ENCODE measurements at regions not wholly inside any gene's neighbourhood (a gene's known extent, or its start where the extent isn't known, plus 50 kb on each side); places are given as distances from the start of the nearest gene placed in this dataset.

- H3K4me1 ChIP-seq (replicated peaks in 1 of 2): no peaks in the 10 kb centered on the region
These were observed 468.0 kb upstream of the TBL1XR1 start for GRCh38 chr3:177665122-177665808.

GRCh38 chr3:177672252-177672911 is 475.1 kb upstream of the TBL1XR1 start:
- TF ChIP-seq POLR2A (IDR thresholded peaks at IDR 0.05) (no peak), CTCF (IDR thresholded peaks at IDR 0.05) (no peak)

More at GRCh38 chr3:177665122-177665808, 468.0 kb upstream of the TBL1XR1 start:
- DNase-seq: no peak
- Histone ChIP-seq H3K9me3 (replicated peaks in 1 of 3) (no peaks in the 10 kb centered on the region), H3K36me3 (replicated peaks in 1 of 2) (no peaks in the 10 kb centered on the region), H3K4me3 (no peak overlapping the region), H3K27me3 (no peaks in the 10 kb centered on the region), H3K27ac (no peak overlapping the region)
- intact Hi-C loops (cut with DNase I): no loop called here
- TF ChIP-seq CTCF (IDR thresholded peaks at IDR 0.05) (no peak), POLR2A (IDR thresholded peaks at IDR 0.05) (no peak)
- WGBS, 4 donors: 95 to 97% (median 96%) methylated on average over 8 to 9 of the region's 9 CpGs

GRCh38 chr3:177673112-177673914 is 476.0 kb upstream of the TBL1XR1 start:
- intact Hi-C loops (cut with DNase I): no loop called here
- peak overlapping the region; percentile 27 to 79 (median 62) for H3K27ac ChIP-seq
- H3K4me1 ChIP-seq (replicated peaks in 1 of 2): peaks cover 13 to 31% of the 10 kb centered on the region in 2 donors
- no peaks in the 10 kb centered on the region for H3K36me3 ChIP-seq (replicated peaks in 1 of 2)
- H3K9me3 ChIP-seq (replicated peaks in 1 of 3): no peaks in the 10 kb centered on the region
- DNase-seq: peak; percentile 43 to 72 (median 52)
- WGBS, 4 donors: 24 to 35% (median 29%) methylated on average over 4 of the region's 4 CpGs
- H3K27me3 ChIP-seq: no peaks in the 10 kb centered on the region
- TF ChIP-seq POLR2A (IDR thresholded peaks at IDR 0.05): no peak
- TF ChIP-seq CTCF (IDR thresholded peaks at IDR 0.05): no peak
- no peak overlapping the region for H3K4me3 ChIP-seq

More at GRCh38 chr3:177672252-177672911, 475.1 kb upstream of the TBL1XR1 start:
- no peak overlapping the region for H3K4me3 ChIP-seq
- no peaks in the 10 kb centered on the region for H3K27me3 ChIP-seq
- no peaks in the 10 kb centered on the region for H3K9me3 ChIP-seq (replicated peaks in 1 of 3)
- 86 to 93% (median 89%) methylated on average over 10 of the region's 10 CpGs for WGBS, 4 donors
- no peaks in the 10 kb centered on the region for H3K36me3 ChIP-seq (replicated peaks in 1 of 2)
- H3K4me1 ChIP-seq (replicated peaks in 1 of 2): peaks cover 13 to 31% of the 10 kb centered on the region in 2 donors
- peak overlapping the region in 1 of 5 donors; percentile 77 for H3K27ac ChIP-seq
- DNase-seq: no peak
- intact Hi-C loops (cut with DNase I): no loop called here

GRCh38 chr3:177674186-177674585 is 476.9 kb upstream of the TBL1XR1 start:
- H3K36me3 ChIP-seq (replicated peaks in 1 of 2): no peaks in the 10 kb centered on the region
- intact Hi-C loops (cut with DNase I): no loop called here
- no peak overlapping the region for H3K4me3 ChIP-seq
- WGBS, 4 donors: 96 to 98% (median 96%) methylated on average over 3 of the region's 3 CpGs
- H3K27me3 ChIP-seq: no peaks in the 10 kb centered on the region
- DNase-seq: no peak
- TF ChIP-seq POLR2A (IDR thresholded peaks at IDR 0.05) (no peak), CTCF (IDR thresholded peaks at IDR 0.05) (no peak)
- H3K9me3 ChIP-seq (replicated peaks in 1 of 3): no peaks in the 10 kb centered on the region
- peaks cover 13 to 35% of the 10 kb centered on the region in 2 donors for H3K4me1 ChIP-seq (replicated peaks in 1 of 2)
- H3K27ac ChIP-seq: peak overlapping the region in 4 of 5 donors; percentile 27 to 79 (median 70)

Data from adrenal gland (tissue), 9 donors.